ENCODE measurements at regions not wholly inside any gene's neighbourhood (a gene's known extent, or its start where the extent isn't known, plus 50 kb on each side); places are given as distances from the start of the nearest gene placed in this dataset.

DNA sequence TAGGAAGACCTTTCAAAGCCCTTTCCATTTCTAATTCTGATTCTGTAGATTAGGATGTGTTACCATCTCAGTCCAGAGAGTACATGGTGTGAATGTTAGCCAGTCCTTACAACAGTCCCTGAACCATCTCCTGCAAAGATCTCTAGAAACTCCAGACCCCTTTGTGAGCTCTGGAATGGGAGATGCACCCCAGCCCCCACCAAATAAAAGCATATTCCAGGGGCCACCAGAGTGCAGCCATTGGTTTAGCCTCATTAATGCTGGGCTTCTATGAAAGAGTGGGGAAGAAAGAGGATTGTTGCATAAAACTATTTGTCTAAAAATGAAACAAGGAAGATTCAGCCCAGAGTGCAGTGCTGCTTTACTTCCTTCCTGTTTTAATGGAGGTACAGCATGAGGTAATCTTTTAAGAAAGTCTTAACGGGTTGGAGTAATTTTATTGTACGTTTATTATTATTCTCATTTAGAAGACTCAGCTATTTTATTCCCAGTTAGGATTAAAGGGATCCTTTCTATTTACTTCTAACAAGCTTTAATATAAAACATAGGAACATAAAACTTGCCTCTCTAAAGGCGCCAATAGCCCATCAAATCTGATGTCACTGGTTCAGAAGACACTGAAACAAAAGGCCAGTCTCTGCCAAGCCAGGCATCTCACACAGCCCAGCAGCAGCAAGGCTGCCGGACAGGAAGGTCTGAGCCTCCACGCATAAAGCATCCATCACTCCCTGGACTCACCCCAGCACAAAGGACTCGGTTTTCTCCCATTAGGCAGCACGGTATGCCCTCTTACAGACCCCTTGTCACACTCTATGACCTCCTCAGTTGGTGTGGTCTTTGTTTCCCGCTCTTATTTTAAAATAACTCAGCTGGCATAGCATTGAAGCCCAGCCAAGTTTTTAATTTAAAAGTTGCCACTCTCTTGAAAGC is 203.9 kb upstream of the BLID start:
- no peak for DNase-seq (ENCODE audit: low read depth)

DNA sequence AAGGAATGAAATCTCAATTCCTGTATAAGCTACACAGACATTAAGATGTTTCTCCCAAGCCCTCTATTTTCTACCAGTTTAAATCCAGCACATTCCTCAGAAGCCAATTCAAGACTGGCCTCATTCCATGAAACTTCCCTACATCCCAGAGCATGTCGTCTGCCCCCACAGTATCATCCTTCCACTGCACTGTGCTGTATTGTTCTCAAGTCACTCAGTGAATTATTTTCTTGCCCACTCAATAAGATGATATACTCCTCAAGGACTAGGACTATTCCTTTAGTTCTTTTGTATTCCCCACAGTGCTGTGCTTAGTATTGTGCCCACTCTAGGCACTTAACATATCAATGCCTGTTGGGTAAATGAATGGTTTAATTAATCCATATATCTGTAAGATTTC is 203.1 kb upstream of the BLID start:
- DNase-seq (ENCODE audit: low read depth): no peak

DNA sequence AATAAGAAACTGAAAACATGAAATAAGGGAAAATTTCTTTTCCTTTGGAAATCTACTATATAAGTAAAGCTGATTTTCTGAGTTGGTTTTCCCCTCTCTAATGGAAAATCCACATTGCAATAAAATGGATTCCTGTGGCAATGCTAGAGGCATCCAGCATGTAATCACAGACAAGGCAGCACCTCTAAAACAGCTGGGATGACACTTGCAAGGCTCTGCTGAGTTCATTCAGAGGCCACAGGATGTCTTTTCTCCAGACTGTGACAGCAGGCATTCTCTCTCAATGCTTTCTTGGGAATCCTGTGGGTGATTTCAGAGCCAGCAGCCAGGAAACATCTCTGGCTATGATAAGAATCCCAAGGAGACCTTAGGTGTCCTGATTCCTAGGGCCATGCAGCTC is 201.3 kb upstream of the BLID start:
- DNase-seq (ENCODE audit: low read depth): peak; percentile 11

DNA sequence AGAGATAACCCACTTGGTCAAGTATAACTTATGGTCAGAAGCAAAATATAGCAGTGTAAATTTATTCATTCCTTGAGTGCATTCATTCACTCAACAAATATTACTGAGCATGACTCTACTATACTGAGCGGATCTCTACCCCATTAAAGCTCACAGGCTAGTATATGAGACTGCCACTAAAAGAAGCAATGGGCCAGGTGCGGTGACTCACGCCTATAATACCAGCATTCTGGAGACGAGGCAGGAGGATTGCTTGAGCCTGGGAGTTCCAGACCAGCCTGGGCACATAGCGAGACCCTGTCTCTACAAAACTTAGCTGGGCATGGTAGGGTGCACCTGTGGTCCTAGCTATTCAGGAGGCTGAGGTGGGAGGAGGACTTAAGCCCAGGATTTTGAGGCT is 197.6 kb upstream of the BLID start:
- no peak for DNase-seq (ENCODE audit: low read depth)

DNA sequence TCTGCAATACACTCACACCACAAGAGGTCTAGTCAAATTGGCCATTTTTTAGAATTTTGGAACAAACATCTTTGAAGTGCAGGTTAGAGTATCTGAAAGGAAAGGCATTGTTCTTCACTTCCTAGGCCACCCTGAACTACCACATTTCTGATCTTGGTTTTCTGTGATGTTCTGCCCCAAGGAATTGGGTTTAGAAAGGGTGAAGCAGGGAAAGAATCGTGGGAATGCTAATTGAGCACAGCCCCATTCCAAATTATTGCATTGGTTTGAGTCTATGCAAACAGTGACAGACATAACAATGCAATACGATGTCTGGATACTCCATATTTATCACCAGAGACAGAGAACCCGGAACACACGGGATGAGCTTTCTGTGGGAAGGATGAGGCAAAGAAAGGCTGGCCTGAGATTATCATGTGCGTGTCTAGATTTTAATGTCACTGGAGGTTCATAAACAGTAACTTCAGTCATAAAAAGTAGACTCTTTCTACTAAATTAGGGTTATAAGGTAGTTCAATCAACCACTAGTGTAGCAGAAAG is 195.3 kb upstream of the BLID start:
- no peak for DNase-seq (ENCODE audit: low read depth)

DNA sequence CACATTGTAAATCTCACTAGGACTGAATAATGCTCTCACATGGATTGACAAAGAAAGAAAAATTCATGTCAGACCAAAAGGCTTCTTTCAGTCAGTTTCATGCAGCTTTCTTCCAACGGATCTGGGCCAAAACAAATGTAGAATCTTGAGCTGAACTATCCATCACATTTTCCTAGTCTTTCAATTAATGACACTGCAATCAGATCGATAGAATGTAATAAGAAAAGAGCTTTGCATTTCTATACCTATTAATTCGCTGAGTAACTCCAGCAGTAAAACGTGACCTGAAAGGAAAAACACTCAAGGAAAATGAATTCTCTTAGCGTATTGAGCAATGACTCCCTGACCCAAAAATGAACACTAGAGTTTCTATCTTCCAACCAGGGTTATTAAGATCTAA is 194.8 kb upstream of the BLID start:
- no peak for DNase-seq (ENCODE audit: low read depth)

DNA sequence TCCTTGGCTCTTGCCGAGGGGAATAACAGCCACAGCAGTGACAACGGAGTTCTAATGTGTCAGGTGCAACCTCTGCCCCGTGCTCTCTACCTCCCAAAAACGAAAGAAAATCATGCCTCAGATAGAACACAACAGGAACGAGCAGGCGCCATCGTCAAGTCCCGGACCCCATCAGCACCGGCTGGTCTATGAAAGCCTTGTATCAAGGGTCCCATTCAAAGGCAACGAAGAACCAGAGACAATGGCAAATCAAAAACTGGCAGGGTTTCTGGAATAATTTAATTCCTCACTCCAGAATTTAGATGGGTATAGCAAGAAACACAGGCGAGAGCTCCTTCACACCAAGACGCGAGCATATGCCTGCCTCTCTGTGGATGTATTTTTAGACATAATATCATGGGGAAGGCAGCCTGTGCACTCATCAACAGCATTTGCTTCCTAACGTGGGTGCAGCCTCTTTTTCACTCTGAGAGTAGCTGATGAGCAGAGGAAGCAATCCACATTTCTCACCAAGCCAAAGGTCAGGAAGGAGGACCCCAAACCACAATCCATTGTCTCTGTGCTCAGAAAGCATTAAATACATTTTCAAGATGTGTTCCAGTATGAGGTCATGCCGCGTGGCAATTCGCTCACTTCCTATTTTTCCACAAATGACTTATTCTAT is 193.4 kb upstream of the BLID start:
- DNase-seq (ENCODE audit: low read depth): no peak

DNA sequence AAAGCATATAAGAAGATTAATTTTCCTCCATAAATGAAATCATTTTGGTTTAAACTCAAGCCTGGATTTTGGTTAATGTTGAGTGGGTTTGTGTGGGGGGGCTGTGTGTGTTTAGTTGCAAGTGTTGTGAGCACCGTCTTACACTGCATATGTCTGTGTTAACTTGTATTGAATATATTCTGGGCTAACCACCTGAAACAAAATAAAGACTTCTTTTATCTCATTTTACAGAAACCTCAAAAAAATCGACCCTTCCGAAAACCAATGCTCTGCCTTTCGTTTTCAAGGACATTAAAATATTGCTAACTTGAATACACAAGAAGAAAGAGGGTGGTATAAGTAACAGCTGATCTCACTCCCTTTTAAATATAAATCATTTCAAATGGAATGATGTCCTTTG is 192.2 kb upstream of the BLID start:
- DNase-seq (ENCODE audit: low read depth): no peak

DNA sequence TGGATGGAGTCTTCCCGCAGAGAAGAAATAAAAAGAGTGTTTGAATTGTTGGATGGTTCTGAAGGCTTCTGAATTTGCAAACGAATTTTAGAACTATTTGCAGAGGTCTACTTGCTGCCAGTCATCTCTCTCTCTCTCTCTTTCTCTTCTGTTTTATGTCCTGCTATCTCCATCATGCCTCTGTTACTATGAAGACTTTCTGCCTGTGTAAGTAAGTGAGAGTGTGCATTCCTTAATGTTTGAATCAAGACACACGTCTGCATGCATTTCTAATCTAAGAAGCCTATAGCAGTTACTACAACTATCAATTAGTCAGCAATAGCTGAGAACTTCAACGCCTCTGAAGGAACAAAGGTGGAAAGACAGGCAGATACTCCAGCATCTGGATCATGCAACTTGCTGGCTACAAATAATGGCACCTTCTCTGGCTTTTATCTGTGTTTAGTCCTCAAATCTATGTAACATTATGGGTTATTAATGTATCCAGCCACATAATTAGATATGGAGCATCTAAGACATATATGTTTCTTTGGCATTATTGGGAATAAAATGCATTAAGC is 191.5 kb upstream of the BLID start:
- DNase-seq (ENCODE audit: low read depth): no peak

DNA sequence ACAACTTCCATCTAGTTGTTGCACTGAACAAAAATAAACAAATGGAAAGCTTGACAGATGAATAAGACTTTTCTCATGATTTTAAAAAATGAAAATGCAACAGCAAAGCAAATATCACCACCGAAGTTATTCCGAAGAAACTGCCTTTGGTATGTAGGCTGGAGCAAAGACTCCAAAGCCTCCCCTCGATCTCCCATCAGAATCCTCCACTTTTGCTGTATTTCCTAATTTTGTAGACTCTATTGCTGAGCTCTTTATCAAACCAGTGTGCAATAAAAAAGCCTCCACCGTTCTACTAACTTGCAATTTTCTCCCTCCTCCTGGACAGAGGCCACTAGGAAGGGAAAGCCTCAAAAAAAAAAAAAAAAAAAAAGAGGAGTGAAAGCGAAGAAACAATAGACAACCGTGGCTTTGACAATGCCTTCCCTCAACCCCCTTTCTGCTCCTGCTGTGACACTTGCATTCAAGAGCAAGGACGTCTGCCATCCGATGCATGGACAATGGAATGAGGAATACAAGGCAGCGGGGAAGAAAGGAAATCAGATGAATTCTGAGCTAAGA is 190.9 kb upstream of the BLID start:
- DNase-seq (ENCODE audit: low read depth): no peak

DNA sequence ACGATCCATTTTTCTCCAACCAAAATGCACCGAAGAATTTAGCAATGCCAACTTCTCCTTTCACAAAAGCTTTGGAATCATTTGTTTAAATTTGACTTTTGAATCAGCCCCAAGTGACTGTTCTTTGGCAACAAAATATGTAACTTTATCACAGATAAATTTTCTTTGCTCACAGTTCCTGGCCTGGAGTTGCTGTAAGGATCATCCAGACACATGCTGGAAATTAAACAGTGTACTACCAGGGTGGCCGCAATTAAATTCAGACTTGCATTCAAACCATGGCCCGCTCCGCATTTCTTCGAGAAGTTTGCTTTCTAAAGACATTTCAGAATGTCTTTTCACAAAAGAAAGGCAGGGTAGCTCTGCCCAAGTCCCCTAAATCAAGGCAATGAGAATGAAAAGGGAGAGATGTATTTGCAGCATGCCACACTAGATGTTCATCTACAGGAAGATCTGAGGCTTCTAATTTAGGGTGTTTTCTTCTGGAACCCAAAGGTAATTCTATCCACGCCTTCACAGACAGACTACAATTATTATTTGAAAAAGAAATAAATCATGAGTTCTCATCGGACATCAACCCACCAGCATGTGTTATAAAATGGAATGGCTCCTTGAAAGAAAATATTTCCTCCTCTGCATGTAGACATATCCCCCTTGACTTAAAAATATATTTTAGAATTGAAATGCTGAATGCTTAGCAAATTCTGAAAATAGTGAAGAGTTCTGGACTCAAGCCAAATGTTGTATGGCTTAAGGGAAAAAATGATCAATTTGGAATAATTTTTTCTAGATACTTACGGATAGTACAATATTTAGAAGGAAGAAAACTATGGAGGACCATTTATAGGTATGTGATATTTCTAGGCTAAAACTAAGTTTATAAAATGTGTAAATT is 189.7 kb upstream of the BLID start:
- no peak for DNase-seq (ENCODE audit: low read depth)

DNA sequence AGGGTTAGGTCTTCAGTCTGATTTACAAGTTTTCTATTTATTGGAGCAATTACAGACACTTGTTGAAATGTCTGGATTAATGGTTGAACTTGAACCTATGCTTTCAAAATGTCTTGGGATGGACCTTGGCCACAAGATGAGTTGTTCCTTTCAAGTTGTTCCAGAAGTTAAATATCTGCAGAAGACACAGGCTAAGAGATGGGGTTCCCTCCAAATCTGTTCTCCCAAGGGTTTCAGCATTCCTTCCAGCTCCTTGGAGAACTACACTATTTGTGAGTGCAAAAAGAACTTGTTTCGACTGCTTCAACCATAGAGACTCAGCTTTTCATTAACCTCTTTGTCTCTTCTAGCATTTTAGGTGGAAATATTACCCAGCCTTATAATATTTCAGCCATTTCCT is 189.0 kb upstream of the BLID start:
- no peak for DNase-seq (ENCODE audit: low read depth)

DNA sequence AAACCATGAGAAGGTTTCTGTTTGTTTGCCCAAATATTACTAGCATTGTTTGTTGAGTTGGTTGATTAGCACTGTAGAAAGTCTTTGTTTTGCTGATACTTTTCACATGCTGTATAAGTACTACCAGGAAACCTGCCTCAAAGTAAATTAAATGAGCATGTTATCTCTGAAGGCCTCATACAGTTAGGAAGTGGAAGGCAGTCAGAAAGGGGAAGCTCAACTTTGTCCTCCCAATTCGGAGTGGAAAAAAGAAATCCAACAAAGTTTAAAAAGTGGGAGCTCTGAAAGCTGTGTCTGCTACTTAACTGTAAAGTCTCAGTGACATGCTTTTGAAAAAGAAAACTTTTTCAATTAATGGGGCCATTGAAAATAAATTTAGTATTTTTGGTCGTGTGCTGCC is 188.3 kb upstream of the BLID start:
- DNase-seq (ENCODE audit: low read depth): no peak

DNA sequence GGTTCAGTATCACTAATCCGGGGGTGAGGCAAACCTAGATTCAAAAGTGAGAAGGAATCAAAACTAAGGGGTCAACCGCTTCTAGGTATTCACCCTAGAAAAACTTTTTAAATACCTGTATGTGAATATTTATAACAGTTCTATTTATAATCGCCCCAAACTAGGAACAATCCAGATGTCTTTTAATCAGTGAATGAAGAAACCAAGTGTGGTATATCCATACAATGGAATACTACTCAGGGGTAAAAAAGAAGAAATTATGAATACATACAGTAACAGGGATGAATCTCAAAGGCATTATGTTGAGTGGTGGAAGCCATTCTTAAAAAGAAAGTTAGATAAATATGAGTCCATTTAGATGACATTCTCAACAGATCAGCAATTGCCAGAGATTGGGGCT is 178.0 kb upstream of the BLID start:
- DNase-seq (ENCODE audit: low read depth): no peak

DNA sequence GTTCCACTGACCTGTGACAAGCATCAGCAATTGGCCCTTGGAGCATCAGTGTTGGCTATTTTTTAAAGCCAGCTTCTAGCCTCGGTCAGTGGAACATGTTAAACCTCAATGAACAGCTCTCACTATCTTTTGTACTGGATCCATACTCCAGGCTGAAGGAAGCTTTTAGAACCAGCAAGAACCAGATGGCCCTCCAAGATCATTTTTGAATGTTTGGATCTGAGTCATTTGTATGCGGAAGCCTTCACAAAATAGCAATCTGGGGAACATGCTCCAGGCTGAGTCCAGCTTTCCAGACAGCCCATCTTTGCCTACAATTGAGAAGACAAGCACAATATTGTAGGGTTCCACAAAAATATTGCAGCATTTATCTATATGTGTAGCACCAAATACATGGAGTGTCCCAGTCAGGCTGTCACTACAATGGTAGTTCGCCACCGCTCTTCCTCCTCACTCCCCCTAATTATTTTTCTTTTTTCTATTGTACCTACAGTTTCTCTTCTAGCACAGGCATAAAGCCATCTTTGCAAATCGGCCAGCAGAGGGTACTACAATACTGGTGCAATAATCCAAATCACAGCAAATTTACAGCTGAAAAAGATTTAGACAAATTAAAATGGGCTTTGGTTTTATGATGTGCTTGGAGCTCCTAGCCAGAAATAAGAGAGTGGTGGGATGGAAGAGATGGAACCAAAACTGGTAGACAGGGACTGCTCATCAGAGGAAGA is 177.4 kb upstream of the BLID start:
- no peak for DNase-seq (ENCODE audit: low read depth)

DNA sequence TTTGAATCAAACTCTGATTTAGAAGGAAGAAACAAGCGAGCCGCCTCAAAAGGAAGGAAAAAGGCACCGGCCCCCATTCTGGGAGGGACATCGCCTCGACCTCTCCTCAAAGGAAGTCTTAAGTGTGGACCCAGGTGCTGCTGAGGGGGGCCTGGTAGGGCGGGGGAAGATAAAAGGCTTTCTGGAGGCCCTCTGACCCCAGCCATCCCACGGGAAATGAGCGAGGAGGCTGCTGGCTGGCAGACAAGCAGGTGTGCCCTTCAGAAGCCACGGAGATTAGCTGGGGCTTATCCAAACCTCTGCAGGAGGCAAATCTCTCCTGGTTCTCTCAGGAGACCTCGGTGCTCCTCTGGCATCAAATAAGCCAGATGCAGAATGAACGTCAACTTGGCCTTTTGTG is 171.4 kb upstream of the BLID start:
- no peak for DNase-seq (ENCODE audit: low read depth)

DNA sequence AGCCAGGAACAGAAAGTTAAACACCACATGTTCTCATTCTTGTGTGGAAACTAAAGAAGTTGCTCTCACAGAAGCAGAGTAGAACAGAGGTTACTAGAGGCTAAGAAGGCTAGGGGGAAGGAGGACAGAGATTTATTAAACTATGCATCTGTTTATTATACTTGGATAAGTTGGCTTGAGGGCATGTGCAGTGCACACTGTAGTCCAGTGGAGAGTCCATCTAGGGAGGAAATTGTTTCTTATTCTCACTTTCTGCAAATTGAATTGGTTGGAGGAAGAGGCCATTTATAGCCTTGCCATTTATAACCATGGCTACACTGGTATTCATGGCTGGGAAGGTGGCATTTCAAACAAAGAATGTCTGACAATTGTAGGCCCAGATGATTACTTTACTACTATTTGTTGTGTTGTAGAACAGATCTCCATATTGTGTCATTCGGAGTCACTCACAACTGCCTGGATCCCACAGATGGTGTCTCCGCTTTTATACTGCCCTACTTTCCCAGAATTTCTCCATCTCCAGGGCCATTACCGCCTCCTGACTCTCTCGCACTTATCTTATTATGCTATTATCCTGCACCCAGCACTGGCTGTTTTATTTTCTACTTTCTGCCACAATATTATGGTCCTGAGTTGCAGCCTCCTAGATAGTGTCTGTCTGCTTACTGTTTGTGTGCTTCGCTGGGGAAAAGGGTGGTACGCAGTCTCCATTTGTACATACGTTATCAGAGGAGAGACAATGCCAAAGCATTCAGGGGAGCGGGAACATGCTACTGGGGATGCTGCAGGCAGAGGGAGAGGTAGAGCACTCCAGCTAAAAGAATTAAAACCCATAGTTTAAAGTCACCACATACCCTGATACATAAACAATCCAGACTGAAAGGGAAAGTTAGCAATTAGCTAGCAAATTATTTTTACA is 169.3 kb upstream of the BLID start:
- no peak for DNase-seq (ENCODE audit: low read depth)

DNA sequence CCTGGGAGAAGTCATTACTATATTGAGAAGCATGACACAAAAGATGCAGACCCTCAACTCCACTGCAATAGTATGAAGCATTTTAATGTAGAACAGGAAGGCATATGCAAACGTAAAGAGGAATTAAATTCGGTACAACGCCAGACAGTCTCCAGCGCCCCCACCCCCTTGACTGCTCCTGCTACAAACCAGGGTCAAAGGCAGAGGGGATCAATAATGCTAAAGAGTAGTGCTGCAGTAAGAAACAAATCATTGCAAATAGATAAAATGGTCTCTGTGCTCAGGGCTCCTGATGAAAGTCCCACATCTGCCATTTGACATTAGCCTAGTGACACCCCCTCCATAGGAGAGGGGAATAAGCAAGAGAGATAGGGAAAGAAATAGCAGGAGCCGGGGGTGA is 164.9 kb upstream of the BLID start:
- DNase-seq (ENCODE audit: low read depth): no peak

DNA sequence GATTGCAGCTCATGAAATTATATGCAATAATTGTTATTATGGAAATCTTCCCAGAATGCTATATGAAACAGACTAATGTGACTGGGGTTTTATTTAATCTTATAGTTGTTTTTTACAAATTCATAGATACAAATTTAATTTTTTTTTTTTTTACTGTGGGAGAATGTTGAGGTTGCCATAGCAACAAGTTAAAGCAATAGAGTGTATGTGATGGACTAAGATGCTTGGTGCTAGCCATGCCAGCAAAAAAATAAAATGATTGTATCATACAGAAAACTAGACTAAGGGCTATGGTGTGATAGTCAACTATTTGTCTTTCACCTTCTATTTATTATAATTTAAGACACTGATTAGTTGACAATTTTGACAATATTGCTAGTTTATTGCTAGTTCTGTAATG is 163.2 kb upstream of the BLID start:
- no peak for DNase-seq (ENCODE audit: low read depth)

DNA sequence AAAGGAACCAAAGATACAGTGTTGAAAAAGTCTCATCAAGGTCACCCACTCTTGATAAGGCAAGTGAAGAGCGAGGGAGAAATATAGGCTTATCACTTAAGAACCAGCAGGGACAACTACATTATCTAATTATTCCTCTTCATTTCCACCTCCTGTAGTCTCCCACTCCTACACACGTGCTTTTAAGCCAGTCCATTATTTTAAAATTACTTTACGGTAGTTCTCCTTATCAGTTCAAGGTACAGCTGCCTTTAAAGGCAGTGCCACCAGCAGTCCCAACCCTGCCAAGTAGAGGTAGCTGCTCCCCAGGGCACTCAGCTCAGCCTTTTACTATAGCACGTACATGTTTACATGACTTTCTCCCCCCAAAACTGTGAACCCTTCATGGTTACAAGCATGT is 161.5 kb upstream of the BLID start:
- DNase-seq (ENCODE audit: low read depth): no peak
